Astrocyte of the cerebellum (primary cell): ENCODE measurements at regions not wholly inside any gene's neighbourhood (a gene's known extent, or its start where the extent isn't known, plus 50 kb on each side); places are given as distances from the start of the nearest gene placed in this dataset.

Experiments used
- DNase-seq: peaks from one replicate; pipeline ENCODE4 v3.0.0-alpha.2; 2011; ENCODE audit warnings: low read depth
- H3K4me3 ChIP-seq: 2 replicates; pipeline ENCODE4 v1.5.1; 2011; ENCODE audit warnings: mild to moderate bottlenecking, low read depth, low read length, moderate library complexity
- CTCF ChIP-seq: IDR thresholded peaks from 2 replicates; pipeline ENCODE4 v1.5.1; 2012; ENCODE audit warnings: low read length, low read depth, moderate library complexity, mild to moderate bottlenecking; ENCODE audit errors: missing control alignments
- in situ Hi-C: cut with HindIII; loops from 2 replicates; pipeline ENCODE4 v1.10.0; 2017; ENCODE audit warnings: low sequenced_read_pairs

GRCh38 chr18:46331316-46331715 lies 227.1 kb downstream of the HAUS1 start:
- no peak for TF ChIP-seq CTCF
- in situ Hi-C loops, result no loop called here
- DNase-seq, result no peak
- no peak overlapping the region for H3K4me3 ChIP-seq

- in situ Hi-C loops, result no loop called here
- DNase-seq, result no peak
- no peak for TF ChIP-seq CTCF
- H3K4me3 ChIP-seq, result no peak overlapping the region
These were observed 228.2 kb downstream of the HAUS1 start for GRCh38 chr18:46332286-46332801.

- TF ChIP-seq CTCF, result no peak
- in situ Hi-C loops, result no loop called here
- H3K4me3 ChIP-seq, result no peak overlapping the region
- no peak for DNase-seq
These were observed 228.7 kb downstream of the HAUS1 start for GRCh38 chr18:46332921-46333341.

DNA sequence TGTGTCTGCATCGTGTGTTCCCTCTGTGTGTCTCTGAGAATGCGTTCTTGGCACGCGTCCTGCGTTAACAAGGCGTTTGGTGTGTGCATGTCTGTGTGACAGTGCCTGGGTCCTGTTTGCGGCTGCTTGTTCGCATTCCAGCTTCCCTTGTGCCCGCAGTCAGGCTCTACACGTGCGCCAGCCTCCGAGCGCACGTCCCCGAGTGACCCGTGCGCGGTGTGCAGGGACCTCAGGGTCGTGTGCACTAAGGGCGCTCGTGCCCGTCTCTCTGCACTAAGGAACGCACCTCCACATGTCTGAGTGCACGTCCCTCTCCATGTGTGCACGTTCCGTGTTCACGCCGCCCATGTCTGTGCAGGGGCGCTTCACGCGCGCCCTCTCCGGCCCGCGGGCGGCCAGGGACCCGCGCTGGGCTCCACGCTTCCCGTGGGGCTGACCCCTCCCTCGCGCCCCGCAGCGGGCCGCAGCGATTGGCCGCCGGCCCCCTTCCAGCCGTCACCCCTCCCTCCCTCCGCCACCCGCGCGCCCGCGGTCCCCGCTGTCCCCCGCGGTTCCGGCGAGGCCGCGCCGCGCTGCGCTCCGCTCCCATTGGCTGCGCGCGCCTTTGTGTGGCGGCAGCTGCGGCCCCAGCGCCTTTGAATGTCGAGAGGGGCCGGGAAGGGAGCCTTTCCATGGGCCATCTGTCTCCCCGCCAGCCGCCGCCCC lies 229.4 kb downstream of the HAUS1 start:
- no peak for DNase-seq
- no peak for TF ChIP-seq CTCF
- in situ Hi-C loops, result no loop called here
- peak overlapping the region; percentile 52 for H3K4me3 ChIP-seq

DNA sequence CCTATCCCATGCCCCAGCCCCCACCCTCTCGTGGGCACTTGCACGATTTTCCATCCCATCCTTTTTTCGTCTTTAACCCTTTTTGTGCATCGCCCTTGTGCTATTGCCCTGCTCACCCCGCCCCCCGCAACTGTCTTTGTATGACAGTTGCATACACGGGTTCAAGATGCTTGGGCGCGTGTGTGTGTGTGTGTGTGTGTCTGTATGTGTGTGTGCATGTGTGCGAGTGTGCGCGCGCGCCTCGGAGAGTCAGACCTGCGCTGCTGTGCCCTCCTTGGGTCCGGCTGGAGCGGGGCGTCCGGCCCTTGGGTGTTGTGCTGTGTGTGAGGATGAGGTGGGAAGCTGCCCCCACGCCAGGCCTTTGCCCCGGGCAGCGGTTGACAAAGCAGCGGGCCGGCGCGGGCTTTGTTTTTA lies 230.7 kb downstream of the HAUS1 start:
- H3K4me3 ChIP-seq, result peak overlapping the region; percentile 52
- TF ChIP-seq CTCF, result no peak
- no peak for DNase-seq
- in situ Hi-C loops, result no loop called here

DNA sequence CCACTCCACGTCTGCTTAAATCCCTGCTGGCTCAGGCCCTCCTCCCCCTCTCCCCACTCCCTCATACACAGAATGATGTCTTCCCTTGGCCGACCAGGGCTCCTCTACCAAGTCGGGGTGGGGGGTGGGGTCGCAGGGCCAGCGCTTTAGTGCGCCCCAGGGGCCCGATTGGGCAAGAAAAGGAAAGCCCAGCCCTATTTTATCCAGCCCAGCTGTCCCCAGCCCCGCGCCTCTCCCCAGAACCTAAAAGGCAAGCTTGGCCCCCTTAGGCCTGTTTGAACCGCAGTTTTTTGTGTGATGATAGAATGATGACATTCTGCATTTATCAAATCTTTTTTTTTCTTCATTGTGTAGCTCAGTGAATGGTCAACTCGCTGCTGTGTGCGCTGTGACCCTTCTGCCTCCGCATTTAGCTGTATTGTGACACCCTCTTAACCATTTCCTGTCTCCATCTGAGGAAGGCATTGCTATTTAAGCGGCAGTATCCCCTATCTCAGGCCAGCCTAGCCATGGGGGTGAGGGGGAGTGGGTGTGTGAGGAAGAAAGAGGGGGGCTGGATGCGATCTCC lies 231.4 kb downstream of the HAUS1 start:
- H3K4me3 ChIP-seq, result peak overlapping the region; percentile 52
- in situ Hi-C loops, result no loop called here
- no peak for DNase-seq
- no peak for TF ChIP-seq CTCF
